ENCODE measurements at regions not wholly inside any gene's neighbourhood (a gene's known extent, or its start where the extent isn't known, plus 50 kb on each side); places are given as distances from the start of the nearest gene placed in this dataset.

DNA sequence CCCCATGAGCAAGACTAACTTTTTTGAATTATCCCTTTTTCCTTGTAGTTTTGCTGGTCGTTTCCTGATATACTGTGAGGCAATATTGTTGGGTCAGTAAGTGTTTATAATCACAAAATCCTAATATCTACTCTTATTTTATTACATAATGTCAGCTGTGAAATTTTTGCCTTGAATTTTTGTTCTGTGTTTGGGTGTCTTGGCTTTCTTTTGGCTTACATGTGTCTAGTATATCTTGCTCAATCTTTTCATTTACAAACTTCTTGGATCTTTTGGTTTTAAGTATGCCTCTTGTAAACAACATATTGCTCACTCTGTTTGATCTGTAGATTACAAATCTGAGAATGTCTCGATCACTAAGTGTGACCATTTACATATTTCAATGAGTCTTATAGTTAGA lies 330.3 kb upstream of the ARGLU1 start:
- TF ChIP-seq, protein P1, sequence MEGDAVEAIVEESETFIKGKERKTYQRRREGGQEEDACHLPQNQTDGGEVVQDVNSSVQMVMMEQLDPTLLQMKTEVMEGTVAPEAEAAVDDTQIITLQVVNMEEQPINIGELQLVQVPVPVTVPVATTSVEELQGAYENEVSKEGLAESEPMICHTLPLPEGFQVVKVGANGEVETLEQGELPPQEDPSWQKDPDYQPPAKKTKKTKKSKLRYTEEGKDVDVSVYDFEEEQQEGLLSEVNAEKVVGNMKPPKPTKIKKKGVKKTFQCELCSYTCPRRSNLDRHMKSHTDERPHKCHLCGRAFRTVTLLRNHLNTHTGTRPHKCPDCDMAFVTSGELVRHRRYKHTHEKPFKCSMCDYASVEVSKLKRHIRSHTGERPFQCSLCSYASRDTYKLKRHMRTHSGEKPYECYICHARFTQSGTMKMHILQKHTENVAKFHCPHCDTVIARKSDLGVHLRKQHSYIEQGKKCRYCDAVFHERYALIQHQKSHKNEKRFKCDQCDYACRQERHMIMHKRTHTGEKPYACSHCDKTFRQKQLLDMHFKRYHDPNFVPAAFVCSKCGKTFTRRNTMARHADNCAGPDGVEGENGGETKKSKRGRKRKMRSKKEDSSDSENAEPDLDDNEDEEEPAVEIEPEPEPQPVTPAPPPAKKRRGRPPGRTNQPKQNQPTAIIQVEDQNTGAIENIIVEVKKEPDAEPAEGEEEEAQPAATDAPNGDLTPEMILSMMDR (conservative IDR thresholded peaks at IDR 0.05; ENCODE audit: low read depth, low read length) = no peak
- no peak for TF ChIP-seq EZH2 (IDR thresholded peaks at IDR 0.05; ENCODE audit: low read length, unreplicated experiment)

Measured in PC-3 (cell line).